Naive B cell (primary cell): ENCODE measurements at regions not wholly inside any gene's neighbourhood (a gene's known extent, or its start where the extent isn't known, plus 50 kb on each side); places are given as distances from the start of the nearest gene placed in this dataset.
"Not testable (repeated sequence)": the region's sequence is repeated elsewhere in the genome, so short reads cannot be mapped to it uniquely, and the experiment has no call there.

Experiments used
- ATAC-seq, 2 donors: fragments of 150-1000 bp; cut with Tn5 transposase; 2 replicates each; pipeline ENCODE4 v1.10.0; 2021; ENCODE audit warnings: low read depth in 2 of 2, mild to moderate bottlenecking in 2 of 2, moderate library complexity in 2 of 2
- DNase-seq: peaks from one replicate; pipeline ENCODE4 v3.0.0; 2022
- H3K27ac Mint-ChIP-seq, 6 donors: one replicate each; pipeline ENCODE4 v1.8.0; 2020 to 2022; ENCODE audit warnings: mild to moderate bottlenecking in 6 of 6, mixed read lengths in 6 of 6, moderate library complexity in 5 of 6, inconsistent platforms in 2 of 6
- H3K27me3 Mint-ChIP-seq, 3 donors: one replicate each; pipeline ENCODE4 v1.8.0; 2021 to 2022; ENCODE audit warnings: mixed read lengths in 3 of 3, mild to moderate bottlenecking in 1 of 3
- H3K36me3 Mint-ChIP-seq, 2 donors: one replicate each; pipeline ENCODE4 v1.8.0; 2020 to 2022; ENCODE audit warnings: mixed read lengths in 2 of 2, inconsistent platforms in 1 of 2, mild to moderate bottlenecking in 1 of 2
- H3K4me1 Mint-ChIP-seq, 3 donors: one replicate each; pipeline ENCODE4 v1.8.0; 2020 to 2022; ENCODE audit warnings: mixed read lengths in 3 of 3, inconsistent platforms in 1 of 3, mild to moderate bottlenecking in 1 of 3, moderate library complexity in 1 of 3
- H3K4me3 Mint-ChIP-seq, 8 donors: one replicate each; pipeline ENCODE4 v1.8.0; 2020 to 2022; ENCODE audit warnings: mild to moderate bottlenecking in 8 of 8, mixed read lengths in 8 of 8, moderate library complexity in 8 of 8, inconsistent platforms in 2 of 8
- H3K9me3 Mint-ChIP-seq, 7 donors: one replicate each; pipeline ENCODE4 v1.8.0; 2020 to 2022; ENCODE audit warnings: mixed read lengths in 7 of 7, mild to moderate bottlenecking in 5 of 7, inconsistent platforms in 2 of 7, moderate library complexity in 1 of 7

GRCh38 chr13:49859560-49859959, 67.1 kb upstream of the KPNA3 start:
- no peaks in the 10 kb centered on the region for H3K4me1 Mint-ChIP-seq
- H3K4me3 Mint-ChIP-seq, result no peak overlapping the region
- H3K9me3 Mint-ChIP-seq, result peaks cover 0 to 24% (median 13%) of the 10 kb centered on the region in 7 donors
- H3K36me3 Mint-ChIP-seq, result no peaks in the 10 kb centered on the region
- DNase-seq (no peak), ATAC-seq (no peak)
- peaks cover 6 to 11% (median 8%) of the 10 kb centered on the region in 3 donors for H3K27me3 Mint-ChIP-seq
- no peak overlapping the region for H3K27ac Mint-ChIP-seq

- no peak overlapping the region for H3K27ac Mint-ChIP-seq
- ATAC-seq (no peak), DNase-seq (no peak)
- peaks cover 0 to 5% (median 4%) of the 10 kb centered on the region in 3 donors for H3K27me3 Mint-ChIP-seq
- no peaks in the 10 kb centered on the region for H3K4me1 Mint-ChIP-seq
- H3K9me3 Mint-ChIP-seq, result peaks cover 3 to 34% (median 20%) of the 10 kb centered on the region in 7 donors
- H3K36me3 Mint-ChIP-seq, result no peaks in the 10 kb centered on the region
- peak overlapping the region in 1 of 8 donors; percentile 1 for H3K4me3 Mint-ChIP-seq
These were observed 65.8 kb upstream of the KPNA3 start for GRCh38 chr13:49858178-49858856.

- no peak overlapping the region for H3K27ac Mint-ChIP-seq
- no peaks in the 10 kb centered on the region for H3K27me3 Mint-ChIP-seq
- DNase-seq (no peak), ATAC-seq (no peak)
- no peaks in the 10 kb centered on the region for H3K4me1 Mint-ChIP-seq
- H3K36me3 Mint-ChIP-seq, result no peaks in the 10 kb centered on the region
- H3K4me3 Mint-ChIP-seq, result no peak overlapping the region
- peaks cover 5 to 37% (median 23%) of the 10 kb centered on the region in 7 donors for H3K9me3 Mint-ChIP-seq
These were observed 63.4 kb upstream of the KPNA3 start for GRCh38 chr13:49855930-49856329.

GRCh38 chr13:49853535-49853934, 61.1 kb upstream of the KPNA3 start:
- no peak overlapping the region for H3K27ac Mint-ChIP-seq
- no peaks in the 10 kb centered on the region for H3K36me3 Mint-ChIP-seq
- H3K27me3 Mint-ChIP-seq, result no peaks in the 10 kb centered on the region
- H3K4me1 Mint-ChIP-seq, result no peaks in the 10 kb centered on the region
- ATAC-seq, result no peak
- no peak for DNase-seq
- peaks cover 5 to 37% (median 23%) of the 10 kb centered on the region in 7 donors for H3K9me3 Mint-ChIP-seq
- no peak overlapping the region for H3K4me3 Mint-ChIP-seq

GRCh38 chr13:49852460-49852859, 60.0 kb upstream of the KPNA3 start:
- H3K27me3 Mint-ChIP-seq, ATAC-seq, H3K4me3 Mint-ChIP-seq, DNase-seq, H3K36me3 Mint-ChIP-seq: not testable (repeated sequence)
- peak overlapping the region in 1 of 6 donors; percentile 82 for H3K27ac Mint-ChIP-seq
- peaks cover 6 to 10% (median 8%) of the 10 kb centered on the region in 3 donors for H3K4me1 Mint-ChIP-seq
- H3K9me3 Mint-ChIP-seq, result peaks cover 5 to 37% (median 23%) of the 10 kb centered on the region in 7 donors

- Mint-ChIP-seq H3K36me3 (no peaks in the 10 kb centered on the region), H3K27me3 (no peaks in the 10 kb centered on the region), H3K4me1 (peaks cover 6 to 12% (median 8%) of the 10 kb centered on the region in 3 donors), H3K9me3 (no peaks in the 10 kb centered on the region), H3K4me3 (no peak overlapping the region), H3K27ac (no peak overlapping the region)
- DNase-seq (no peak), ATAC-seq (no peak)
These were observed 51.7 kb upstream of the KPNA3 start for GRCh38 chr13:49844181-49844580.
